GM12873 (cell line): ENCODE measurements at regions not wholly inside any gene's neighbourhood (a gene's known extent, or its start where the extent isn't known, plus 50 kb on each side); places are given as distances from the start of the nearest gene placed in this dataset.

Source experiments
- TF ChIP-seq, protein P1 (sequence below): IDR thresholded peaks from 2 replicates; pipeline ENCODE4 v1.5.1; 2012; ENCODE audit warnings: low read depth, mild to moderate bottlenecking, moderate library complexity, low read length, control low read depth; ENCODE audit not compliant: insufficient read depth; ENCODE audit errors: missing control alignments

DNA sequence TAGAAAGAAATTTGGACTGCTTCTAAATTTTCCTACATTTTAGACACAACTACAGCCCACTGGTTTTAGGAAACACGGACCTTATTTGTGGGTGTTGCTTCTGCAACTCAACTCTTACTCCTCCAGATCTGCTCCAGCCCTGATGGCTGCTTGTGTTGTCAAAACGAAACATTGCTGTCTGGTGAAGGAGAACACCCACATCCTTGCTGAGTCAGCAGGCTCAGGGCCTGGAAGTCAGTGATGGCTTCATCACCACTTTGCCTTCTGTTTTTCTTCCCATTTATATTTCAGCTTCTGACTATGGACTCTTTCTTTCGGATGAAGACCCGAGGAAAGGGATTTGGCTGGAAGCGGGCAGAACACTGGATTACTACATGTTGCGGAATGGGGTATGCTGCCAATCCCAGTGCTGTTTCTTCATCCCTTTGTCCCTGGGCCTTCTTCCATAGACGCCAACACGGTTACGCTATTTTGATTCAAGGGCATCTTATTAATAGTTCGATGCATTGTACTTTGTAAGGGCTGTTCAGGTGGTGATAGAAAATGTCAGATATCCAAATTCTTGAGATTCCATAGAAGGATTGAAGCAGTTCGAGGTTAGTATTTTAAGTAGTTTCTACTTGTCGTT, 392.6 kb upstream of the TPM1 start:
- TF ChIP-seq, protein P1, sequence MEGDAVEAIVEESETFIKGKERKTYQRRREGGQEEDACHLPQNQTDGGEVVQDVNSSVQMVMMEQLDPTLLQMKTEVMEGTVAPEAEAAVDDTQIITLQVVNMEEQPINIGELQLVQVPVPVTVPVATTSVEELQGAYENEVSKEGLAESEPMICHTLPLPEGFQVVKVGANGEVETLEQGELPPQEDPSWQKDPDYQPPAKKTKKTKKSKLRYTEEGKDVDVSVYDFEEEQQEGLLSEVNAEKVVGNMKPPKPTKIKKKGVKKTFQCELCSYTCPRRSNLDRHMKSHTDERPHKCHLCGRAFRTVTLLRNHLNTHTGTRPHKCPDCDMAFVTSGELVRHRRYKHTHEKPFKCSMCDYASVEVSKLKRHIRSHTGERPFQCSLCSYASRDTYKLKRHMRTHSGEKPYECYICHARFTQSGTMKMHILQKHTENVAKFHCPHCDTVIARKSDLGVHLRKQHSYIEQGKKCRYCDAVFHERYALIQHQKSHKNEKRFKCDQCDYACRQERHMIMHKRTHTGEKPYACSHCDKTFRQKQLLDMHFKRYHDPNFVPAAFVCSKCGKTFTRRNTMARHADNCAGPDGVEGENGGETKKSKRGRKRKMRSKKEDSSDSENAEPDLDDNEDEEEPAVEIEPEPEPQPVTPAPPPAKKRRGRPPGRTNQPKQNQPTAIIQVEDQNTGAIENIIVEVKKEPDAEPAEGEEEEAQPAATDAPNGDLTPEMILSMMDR, result no peak

DNA sequence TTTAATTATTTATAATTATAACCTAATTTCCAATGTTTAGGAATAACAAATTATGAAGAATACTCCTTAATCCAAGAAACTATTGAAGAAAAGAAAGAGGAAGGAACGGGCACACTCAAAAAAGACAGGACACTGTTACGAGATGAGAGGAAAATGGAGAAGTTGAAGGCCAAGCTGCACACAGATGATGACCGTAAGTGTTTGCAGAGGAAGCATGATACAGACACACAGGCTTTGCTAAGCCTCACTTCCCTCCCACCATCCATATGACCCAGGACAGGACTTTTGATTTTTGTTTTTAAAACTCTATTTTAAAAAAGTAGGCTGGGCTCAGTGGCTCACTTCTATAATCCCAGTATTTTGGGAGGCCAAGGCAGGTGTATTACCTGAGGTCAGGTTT, 389.4 kb upstream of the TPM1 start:
- TF ChIP-seq, protein P1, result no peak

DNA sequence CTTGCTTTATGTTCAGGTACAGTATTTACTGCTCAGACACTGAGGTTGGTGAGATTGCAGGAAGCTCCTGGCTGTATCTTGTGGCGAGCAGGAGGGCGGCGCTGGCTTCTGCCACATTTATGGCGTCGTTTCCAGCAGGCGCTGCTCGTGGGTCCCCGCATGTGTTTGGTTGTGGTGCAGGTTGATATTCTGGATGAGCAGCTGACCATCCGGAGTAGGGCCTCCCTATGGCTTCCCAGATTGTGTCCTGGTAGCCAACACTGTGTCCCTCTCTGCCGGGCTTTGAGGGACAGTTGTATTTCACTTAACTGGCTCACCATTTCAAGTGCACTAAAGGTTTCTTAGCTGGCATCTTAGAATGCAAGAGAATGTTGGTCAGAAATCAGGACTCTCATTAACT, 386.5 kb upstream of the TPM1 start:
- TF ChIP-seq, protein P1, result no peak

DNA sequence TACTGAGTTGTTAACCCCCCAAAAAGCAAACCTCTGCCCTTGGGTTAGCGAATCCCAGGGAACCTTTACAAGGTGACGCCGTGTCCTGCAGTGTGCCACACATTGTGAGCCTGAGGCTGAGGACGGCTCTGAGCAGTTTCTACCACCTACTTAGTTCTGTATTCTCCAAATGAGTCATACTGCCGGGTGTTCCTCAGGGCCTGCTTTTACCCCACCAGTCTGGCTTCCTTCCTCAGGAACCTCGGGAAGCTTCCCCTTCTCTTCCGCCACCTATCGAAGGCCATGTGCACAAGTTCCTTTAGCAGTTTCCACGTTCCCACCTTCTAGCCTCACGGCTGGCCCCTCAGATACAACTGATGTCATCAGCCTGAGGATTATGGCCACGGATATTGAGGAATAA, 384.0 kb upstream of the TPM1 start:
- TF ChIP-seq, protein P1, result peak; percentile 5

DNA sequence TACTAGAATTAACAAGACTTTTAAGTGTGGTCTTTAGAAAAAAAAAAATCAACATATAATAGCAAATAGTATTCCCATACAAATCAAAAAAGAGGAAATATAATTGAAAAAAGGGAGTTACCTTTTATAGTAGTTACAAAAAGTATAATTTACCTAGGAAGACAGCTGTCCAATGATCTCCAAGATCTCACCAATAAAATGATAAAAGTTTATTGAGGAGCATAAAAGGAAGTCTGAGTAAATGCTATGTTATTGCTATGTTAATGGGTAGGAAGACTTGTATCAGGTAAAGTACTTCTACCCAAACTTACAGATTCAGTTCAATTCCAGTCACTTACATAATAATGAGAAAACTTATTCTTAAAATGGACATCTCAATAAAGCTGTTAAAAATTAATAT, 379.0 kb upstream of the TPM1 start:
- TF ChIP-seq, protein P1, result no peak

DNA sequence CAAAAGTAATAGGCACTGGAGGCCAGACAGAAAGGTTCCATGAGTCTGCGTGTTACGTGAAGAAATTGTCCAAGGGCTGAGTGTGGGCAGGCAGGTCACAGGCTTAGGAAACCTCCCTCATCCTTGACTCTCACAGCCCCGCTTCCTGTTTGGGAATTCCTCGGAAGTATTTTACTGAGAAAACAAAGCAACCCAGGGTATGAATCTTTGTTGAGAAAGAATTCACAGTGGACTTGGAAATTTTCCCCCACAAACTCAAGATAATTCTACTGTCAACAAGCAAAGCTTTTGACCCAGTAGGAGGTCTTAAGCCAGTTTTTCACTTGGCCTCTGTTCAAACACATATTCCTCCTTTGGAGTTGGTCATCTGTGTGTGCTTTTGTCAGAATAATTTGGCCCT, 377.1 kb upstream of the TPM1 start:
- TF ChIP-seq, protein P1, result no peak

DNA sequence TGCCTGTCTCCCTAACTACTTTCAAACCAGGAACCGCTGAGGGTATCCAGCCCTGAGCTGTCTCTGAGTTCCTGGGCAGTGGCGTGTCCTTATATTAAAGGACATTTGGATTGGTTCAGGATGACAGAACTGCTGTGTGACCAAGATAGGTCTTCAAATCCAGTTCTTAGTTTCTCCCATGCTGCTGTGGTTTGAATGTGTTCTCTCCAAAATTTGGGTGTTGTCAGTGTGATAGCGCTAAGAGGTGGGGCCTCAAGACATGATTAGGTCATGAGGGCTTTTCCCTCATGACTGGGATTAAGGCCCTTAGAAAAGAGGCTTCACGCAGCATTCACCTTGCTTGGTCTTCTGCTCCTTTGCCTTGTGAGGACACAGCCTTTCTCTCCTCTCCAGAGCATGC, 376.5 kb upstream of the TPM1 start:
- TF ChIP-seq, protein P1, result no peak
